ENCODE measurements at regions not wholly inside any gene's neighbourhood (a gene's known extent, or its start where the extent isn't known, plus 50 kb on each side); places are given as distances from the start of the nearest gene placed in this dataset.

GRCh38 chr3:55373423-55373822, 113.7 kb downstream of the WNT5A start:
- TF ChIP-seq EZH2 (optimal IDR thresholded peaks at IDR 0.05; ENCODE audit: low read depth, low read length), result no peak
- TF ChIP-seq, protein P1, sequence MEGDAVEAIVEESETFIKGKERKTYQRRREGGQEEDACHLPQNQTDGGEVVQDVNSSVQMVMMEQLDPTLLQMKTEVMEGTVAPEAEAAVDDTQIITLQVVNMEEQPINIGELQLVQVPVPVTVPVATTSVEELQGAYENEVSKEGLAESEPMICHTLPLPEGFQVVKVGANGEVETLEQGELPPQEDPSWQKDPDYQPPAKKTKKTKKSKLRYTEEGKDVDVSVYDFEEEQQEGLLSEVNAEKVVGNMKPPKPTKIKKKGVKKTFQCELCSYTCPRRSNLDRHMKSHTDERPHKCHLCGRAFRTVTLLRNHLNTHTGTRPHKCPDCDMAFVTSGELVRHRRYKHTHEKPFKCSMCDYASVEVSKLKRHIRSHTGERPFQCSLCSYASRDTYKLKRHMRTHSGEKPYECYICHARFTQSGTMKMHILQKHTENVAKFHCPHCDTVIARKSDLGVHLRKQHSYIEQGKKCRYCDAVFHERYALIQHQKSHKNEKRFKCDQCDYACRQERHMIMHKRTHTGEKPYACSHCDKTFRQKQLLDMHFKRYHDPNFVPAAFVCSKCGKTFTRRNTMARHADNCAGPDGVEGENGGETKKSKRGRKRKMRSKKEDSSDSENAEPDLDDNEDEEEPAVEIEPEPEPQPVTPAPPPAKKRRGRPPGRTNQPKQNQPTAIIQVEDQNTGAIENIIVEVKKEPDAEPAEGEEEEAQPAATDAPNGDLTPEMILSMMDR (IDR thresholded peaks at IDR 0.05; ENCODE audit: low read length), result no peak
- TF ChIP-seq EZH2phosphoT487 (IDR thresholded peaks at IDR 0.05; ENCODE audit: low read length), result no peak
